ENCODE measurements at regions not wholly inside any gene's neighbourhood (a gene's known extent, or its start where the extent isn't known, plus 50 kb on each side); places are given as distances from the start of the nearest gene placed in this dataset.
A peak's percentile ranks its signal among the peaks of the same experiment; 100 is the strongest.
"Not testable (repeated sequence)": the region's sequence is repeated elsewhere in the genome, so short reads cannot be mapped to it uniquely, and the experiment has no call there.

GRCh38 chr4:57360681-57361080 is 250.5 kb upstream of the IGFBP7 start:
- Histone ChIP-seq H3K4me1 (no peaks in the 10 kb centered on the region), H3K27me3 (no peaks in the 10 kb centered on the region), H3K4me3 (no peak overlapping the region), H3K36me3 (no peaks in the 10 kb centered on the region), H3K27ac (no peak overlapping the region), H3K9me3 (no peaks in the 10 kb centered on the region)
- no peak for ATAC-seq
- 67 to 74% methylated on average over 2 of the region's 2 CpGs for WGBS, 2 donors
- DNase-seq: no peak
- intact Hi-C loops (cut with DNase I): no loop called here
- TF ChIP-seq, protein P1, sequence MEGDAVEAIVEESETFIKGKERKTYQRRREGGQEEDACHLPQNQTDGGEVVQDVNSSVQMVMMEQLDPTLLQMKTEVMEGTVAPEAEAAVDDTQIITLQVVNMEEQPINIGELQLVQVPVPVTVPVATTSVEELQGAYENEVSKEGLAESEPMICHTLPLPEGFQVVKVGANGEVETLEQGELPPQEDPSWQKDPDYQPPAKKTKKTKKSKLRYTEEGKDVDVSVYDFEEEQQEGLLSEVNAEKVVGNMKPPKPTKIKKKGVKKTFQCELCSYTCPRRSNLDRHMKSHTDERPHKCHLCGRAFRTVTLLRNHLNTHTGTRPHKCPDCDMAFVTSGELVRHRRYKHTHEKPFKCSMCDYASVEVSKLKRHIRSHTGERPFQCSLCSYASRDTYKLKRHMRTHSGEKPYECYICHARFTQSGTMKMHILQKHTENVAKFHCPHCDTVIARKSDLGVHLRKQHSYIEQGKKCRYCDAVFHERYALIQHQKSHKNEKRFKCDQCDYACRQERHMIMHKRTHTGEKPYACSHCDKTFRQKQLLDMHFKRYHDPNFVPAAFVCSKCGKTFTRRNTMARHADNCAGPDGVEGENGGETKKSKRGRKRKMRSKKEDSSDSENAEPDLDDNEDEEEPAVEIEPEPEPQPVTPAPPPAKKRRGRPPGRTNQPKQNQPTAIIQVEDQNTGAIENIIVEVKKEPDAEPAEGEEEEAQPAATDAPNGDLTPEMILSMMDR (IDR thresholded peaks at IDR 0.05): no peak
- FAIRE-seq: no peak

- intact Hi-C loops (cut with DNase I): no loop called here
- Histone ChIP-seq H3K9me3 (no peaks in the 10 kb centered on the region), H3K27ac (no peak overlapping the region), H3K27me3 (no peaks in the 10 kb centered on the region), H3K4me3 (no peak overlapping the region), H3K4me1 (no peaks in the 10 kb centered on the region), H3K36me3 (no peaks in the 10 kb centered on the region)
- DNase-seq: no peak
- no peak for ATAC-seq
- WGBS, 2 donors: 71 to 77% methylated on average over 4 of the region's 4 CpGs
- FAIRE-seq: no peak
- TF ChIP-seq, protein P1 (IDR thresholded peaks at IDR 0.05): no peak
Measured at GRCh38 chr4:57355101-57355665, 245.0 kb upstream of the IGFBP7 start.

DNA sequence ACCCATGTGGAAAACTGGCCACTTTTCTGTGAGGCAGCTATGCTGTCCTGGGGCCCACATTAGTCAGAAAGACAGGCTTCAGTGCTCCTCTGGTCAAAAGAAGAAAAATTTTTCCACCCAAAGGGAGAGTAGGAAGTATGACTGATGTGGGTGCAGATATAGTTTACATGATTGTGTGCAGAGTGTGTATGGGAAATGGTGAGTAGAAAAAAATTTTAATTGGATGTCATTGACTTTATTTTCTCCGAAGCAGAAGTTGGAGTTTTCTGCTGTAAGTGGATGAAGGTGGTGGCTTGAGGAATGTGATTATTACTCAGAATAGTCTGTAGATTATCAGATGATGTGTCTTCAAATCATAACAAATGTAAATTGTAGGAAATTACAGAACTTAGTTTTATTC is 241.5 kb upstream of the IGFBP7 start:
- intact Hi-C loops (cut with DNase I): no loop called here
- H3K27me3 ChIP-seq: no peaks in the 10 kb centered on the region
- H3K9me3 ChIP-seq: no peaks in the 10 kb centered on the region
- no peak for ATAC-seq
- WGBS, 2 donors: 54 to 71% methylated on average over 1 of the region's 1 CpG
- TF ChIP-seq, protein P1 (IDR thresholded peaks at IDR 0.05): no peak
- no peaks in the 10 kb centered on the region for H3K4me1 ChIP-seq
- no peak for FAIRE-seq
- H3K4me3 ChIP-seq: no peak overlapping the region
- H3K36me3 ChIP-seq: no peaks in the 10 kb centered on the region
- H3K27ac ChIP-seq: no peak overlapping the region
- no peak for DNase-seq

DNA sequence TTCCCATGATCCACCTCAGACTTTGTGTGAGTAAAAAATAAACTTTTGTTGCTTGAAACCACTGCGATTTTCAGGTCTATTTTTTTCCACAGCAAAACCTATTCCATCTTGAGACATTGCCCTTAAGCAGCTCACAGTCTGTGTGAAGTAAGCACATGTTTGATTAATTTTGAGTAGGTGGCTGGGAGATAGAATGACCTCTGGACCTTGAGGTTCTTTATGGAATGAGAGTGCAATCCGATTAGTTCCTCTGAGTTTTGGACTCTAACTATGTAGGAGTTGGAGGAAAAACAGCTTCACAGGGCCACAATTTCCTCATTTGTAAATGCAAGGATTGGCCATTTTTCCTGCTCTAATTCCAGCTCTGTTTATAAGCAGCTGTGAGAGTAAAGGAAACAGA is 234.1 kb upstream of the IGFBP7 start:
- no peak for DNase-seq
- Histone ChIP-seq H3K9me3 (no peaks in the 10 kb centered on the region), H3K27me3 (no peaks in the 10 kb centered on the region), H3K4me1 (no peaks in the 10 kb centered on the region), H3K27ac (no peak overlapping the region), H3K4me3 (no peak overlapping the region), H3K36me3 (no peaks in the 10 kb centered on the region)
- TF ChIP-seq, protein P1 (IDR thresholded peaks at IDR 0.05): no peak
- intact Hi-C loops (cut with DNase I): no loop called here
- WGBS, 2 donors: 16 to 26% methylated on average over 2 of the region's 2 CpGs
- FAIRE-seq: no peak
- ATAC-seq: peak in 1 of 4 donors; percentile 39

DNA sequence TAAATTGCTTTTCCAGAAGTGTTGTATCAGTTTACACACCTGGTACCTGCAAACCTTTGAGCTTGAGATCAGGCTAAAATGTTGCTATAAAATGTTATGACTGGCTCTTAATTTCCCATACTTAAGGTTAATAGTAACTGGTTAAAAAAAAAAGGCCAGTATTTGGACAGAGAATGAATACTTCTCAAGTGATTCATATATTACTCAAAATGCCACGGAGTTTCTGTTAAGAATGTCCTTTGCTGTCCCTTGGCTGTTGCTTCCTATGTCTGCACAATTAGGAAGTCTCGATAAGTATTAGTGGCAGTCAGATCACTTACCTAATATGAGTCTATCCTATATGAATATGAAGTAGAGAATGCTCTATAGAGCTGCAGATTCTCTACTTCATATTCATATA is 232.2 kb upstream of the IGFBP7 start:
- FAIRE-seq (no peak), ATAC-seq (no peak)
- intact Hi-C loops (cut with DNase I): no loop called here

DNA sequence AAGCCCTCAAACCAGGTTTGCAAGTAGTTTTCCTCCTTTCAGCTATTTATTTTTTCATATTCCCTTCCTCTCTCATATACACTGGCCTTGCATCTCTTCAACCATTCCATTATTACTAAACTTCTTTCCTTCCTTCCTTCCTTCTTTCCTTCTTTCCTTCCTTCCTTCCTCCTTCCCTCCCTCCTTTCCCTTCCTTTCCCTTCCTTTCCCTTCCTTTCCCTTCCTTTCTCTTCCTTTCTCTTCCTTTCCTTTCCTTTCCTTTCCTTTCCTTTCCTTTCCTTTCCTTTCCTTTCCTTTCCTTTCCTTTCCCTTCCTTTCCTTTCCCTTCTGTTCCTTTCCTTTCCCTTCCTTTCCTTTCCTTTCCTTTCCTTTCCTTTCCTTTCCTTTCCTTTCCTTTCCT is 228.7 kb upstream of the IGFBP7 start:
- H3K9me3 ChIP-seq; H3K4me3 ChIP-seq; H3K27me3 ChIP-seq; FAIRE-seq; ATAC-seq; H3K27ac ChIP-seq; intact Hi-C loops (cut with DNase I); H3K4me1 ChIP-seq; DNase-seq; H3K36me3 ChIP-seq: not testable (repeated sequence)

More for the DNA sequence above, 232.2 kb upstream of the IGFBP7 start:
- no peaks in the 10 kb centered on the region for H3K9me3 ChIP-seq
- H3K4me3 ChIP-seq: no peak overlapping the region
- H3K36me3 ChIP-seq: no peaks in the 10 kb centered on the region
- no peaks in the 10 kb centered on the region for H3K27me3 ChIP-seq
- TF ChIP-seq, protein P1 (IDR thresholded peaks at IDR 0.05): no peak
- no peaks in the 10 kb centered on the region for H3K4me1 ChIP-seq
- WGBS, 2 donors: 57 to 60% methylated on average over 2 of the region's 2 CpGs
- H3K27ac ChIP-seq: no peak overlapping the region
- DNase-seq: no peak

Measured in pancreas (tissue), 10 donors.